ENCODE measurements at regions not wholly inside any gene's neighbourhood (a gene's known extent, or its start where the extent isn't known, plus 50 kb on each side); places are given as distances from the start of the nearest gene placed in this dataset.

GRCh38 chr4:27973056-27973455 is 1112.4 kb downstream of the STIM2 start:
- TF ChIP-seq CTCF (conservative IDR thresholded peaks at IDR 0.05 in 1 of 2, IDR thresholded peaks at IDR 0.05 in 1 of 2; ENCODE audit: low read depth in 1 of 2, low read length in 2 of 2), result no peak
- no peak for TF ChIP-seq EZH2 (IDR thresholded peaks at IDR 0.05; ENCODE audit: low read length, missing control alignments)

Data from fibroblast of lung (primary cell).